Smooth muscle cell (in vitro differentiated cells): ENCODE measurements at regions not wholly inside any gene's neighbourhood (a gene's known extent, or its start where the extent isn't known, plus 50 kb on each side); places are given as distances from the start of the nearest gene placed in this dataset.
A peak's percentile ranks its signal among the peaks of the same experiment; 100 is the strongest.

ENCODE experiments used
- DNase-seq: peaks from one replicate; lab custom pipeline; 2025; ENCODE audit not compliant: unreplicated experiment; lab: John Stamatoyannopoulos, UW
- H2AFZ ChIP-seq: fragments of 200-600 bp; sonication (generic); 2 replicates; pipeline ENCODE4 v1.6.0; 2016; ENCODE audit warnings: antibody characterized with exemption, low read depth, mild to moderate bottlenecking
- H3F3A ChIP-seq: fragments of 200-600 bp; sonication (generic); 2 replicates; pipeline ENCODE4 v1.6.0; 2017; ENCODE audit warnings: antibody characterized with exemption, low read depth
- H3K27ac ChIP-seq: fragments of 200-600 bp; sonication (generic); 2 replicates; pipeline ENCODE4 v1.5.1; 2016; ENCODE audit warnings: low read depth, mild to moderate bottlenecking
- H3K27me3 ChIP-seq: fragments of 200-600 bp; sonication (generic); 2 replicates; pipeline ENCODE4 v1.6.1; 2016; ENCODE audit warnings: low read depth, mild to moderate bottlenecking
- H3K36me3 ChIP-seq: fragments of 200-600 bp; sonication (generic); 2 replicates; pipeline ENCODE4 v1.5.1; 2016; ENCODE audit warnings: low read depth
- H3K4me1 ChIP-seq: fragments of 200-600 bp; sonication (generic); 2 replicates; pipeline ENCODE4 v1.5.1; 2016; ENCODE audit warnings: low read depth
- H3K4me2 ChIP-seq: fragments of 200-600 bp; sonication (generic); 2 replicates; pipeline ENCODE4 v1.6.0; 2016; ENCODE audit warnings: mild to moderate bottlenecking
- H3K4me3 ChIP-seq: fragments of 200-600 bp; sonication (generic); 2 replicates; pipeline ENCODE4 v1.5.1; 2016; ENCODE audit warnings: mild to moderate bottlenecking
- H3K79me2 ChIP-seq: fragments of 200-600 bp; sonication (generic); 2 replicates; pipeline ENCODE4 v1.6.0; 2016; ENCODE audit warnings: low read depth, mild to moderate bottlenecking
- H3K9ac ChIP-seq: fragments of 200-600 bp; sonication (generic); 2 replicates; pipeline ENCODE4 v1.6.0; 2016; ENCODE audit warnings: low read depth
- H3K9me3 ChIP-seq: fragments of 200-600 bp; sonication (generic); replicated peaks from 2 replicates; pipeline ENCODE4 v1.5.1; 2016; ENCODE audit warnings: low read depth
- H4K20me1 ChIP-seq: fragments of 200-600 bp; sonication (generic); 2 replicates; pipeline ENCODE4 v1.6.0; 2016; ENCODE audit warnings: low read depth
- WGBS: methylation state at CpG from one replicate; pipeline ENCODE4 v1.1.7; 2016; ENCODE audit warnings: low lambda C conversion rate; 5-methylcytosine and 5-hydroxymethylcytosine counted together
- TF ChIP-seq, protein P1 (sequence below): fragments of 200-600 bp; sonication (generic); IDR thresholded peaks from 2 replicates; pipeline ENCODE4 v1.5.1; 2017; ENCODE audit warnings: borderline replicate concordance, mild to moderate bottlenecking, antibody characterized with exemption; ENCODE audit not compliant: insufficient read depth, poor library complexity, severe bottlenecking

DNA sequence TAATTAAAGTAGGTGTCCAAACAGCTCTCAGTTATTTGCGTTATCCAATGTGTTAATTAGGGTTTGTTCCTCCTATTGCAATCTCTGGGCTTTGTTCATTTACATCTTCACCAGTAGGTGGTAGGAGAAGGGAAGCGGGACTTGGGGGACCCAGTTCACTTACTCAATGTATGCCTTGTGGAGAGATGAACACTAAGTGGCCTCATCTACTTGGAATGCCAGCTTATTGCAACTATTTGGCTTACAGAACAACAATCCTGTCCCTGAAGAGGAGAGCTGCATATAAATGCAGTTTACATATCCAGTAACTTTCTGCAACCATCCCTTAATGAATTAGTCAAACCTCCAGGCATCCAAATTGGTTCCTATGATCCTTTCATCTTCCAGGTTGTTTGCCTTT, 417.1 kb upstream of the CCDC196 start:
- Histone ChIP-seq H3K4me1 (peaks cover 6% of the 10 kb centered on the region), H3F3A (no peaks in the 10 kb centered on the region), H4K20me1 (no peaks in the 10 kb centered on the region), H3K36me3 (no peaks in the 10 kb centered on the region), H2AFZ (no peak overlapping the region), H3K4me2 (no peak overlapping the region), H3K27me3 (peaks cover 12% of the 10 kb centered on the region), H3K79me2 (no peaks in the 10 kb centered on the region), H3K27ac (no peak overlapping the region), H3K9ac (no peak overlapping the region), H3K4me3 (no peak overlapping the region), H3K9me3 (no peaks in the 10 kb centered on the region)
- 85% methylated on average over 2 of the region's 2 CpGs for WGBS
- DNase-seq = no peak
- TF ChIP-seq, protein P1, sequence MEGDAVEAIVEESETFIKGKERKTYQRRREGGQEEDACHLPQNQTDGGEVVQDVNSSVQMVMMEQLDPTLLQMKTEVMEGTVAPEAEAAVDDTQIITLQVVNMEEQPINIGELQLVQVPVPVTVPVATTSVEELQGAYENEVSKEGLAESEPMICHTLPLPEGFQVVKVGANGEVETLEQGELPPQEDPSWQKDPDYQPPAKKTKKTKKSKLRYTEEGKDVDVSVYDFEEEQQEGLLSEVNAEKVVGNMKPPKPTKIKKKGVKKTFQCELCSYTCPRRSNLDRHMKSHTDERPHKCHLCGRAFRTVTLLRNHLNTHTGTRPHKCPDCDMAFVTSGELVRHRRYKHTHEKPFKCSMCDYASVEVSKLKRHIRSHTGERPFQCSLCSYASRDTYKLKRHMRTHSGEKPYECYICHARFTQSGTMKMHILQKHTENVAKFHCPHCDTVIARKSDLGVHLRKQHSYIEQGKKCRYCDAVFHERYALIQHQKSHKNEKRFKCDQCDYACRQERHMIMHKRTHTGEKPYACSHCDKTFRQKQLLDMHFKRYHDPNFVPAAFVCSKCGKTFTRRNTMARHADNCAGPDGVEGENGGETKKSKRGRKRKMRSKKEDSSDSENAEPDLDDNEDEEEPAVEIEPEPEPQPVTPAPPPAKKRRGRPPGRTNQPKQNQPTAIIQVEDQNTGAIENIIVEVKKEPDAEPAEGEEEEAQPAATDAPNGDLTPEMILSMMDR = no peak

DNA sequence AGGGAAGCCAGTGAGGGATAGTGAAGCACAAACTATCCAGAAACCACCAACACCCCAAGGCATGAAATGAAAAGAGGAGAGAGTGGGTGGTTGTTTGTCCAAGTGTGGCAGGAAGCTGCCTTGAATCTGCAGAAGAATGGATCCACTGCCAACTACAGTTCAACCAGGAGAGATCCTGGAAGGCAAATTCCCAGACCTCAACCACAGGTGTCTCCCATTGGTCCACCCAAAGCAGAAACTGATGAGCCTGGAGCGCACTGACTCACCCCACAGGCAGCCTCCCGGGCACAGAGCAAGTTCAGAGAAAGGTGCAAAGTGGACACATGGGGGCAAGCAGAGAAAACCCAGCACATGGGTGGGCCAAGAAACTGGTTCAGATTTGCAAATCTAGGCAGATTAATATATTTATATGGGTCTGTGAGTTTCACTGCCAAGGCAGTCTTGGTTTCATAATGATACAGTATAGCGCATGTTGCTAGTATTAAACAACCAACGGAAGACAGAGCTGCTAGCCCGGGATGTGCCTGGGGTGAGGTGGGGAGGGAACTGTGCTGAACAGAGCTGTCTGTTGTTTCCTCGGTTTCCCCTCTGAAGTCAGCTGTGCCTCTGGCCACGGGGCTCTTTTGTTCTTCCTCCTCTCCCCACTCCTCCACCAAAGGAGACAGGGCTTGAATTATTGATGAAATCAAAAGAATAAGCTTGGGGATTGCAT, 416.2 kb upstream of the CCDC196 start:
- DNase-seq = no peak
- H3K9ac ChIP-seq = no peak overlapping the region
- H3F3A ChIP-seq = no peaks in the 10 kb centered on the region
- no peaks in the 10 kb centered on the region for H3K36me3 ChIP-seq
- H2AFZ ChIP-seq = no peak overlapping the region
- 84% methylated on average over 7 of the region's 7 CpGs for WGBS
- H3K27me3 ChIP-seq = peaks cover 12% of the 10 kb centered on the region
- no peak overlapping the region for H3K4me3 ChIP-seq
- TF ChIP-seq, protein P1 = no peak
- peaks cover 6% of the 10 kb centered on the region for H3K4me1 ChIP-seq
- H3K9me3 ChIP-seq = no peaks in the 10 kb centered on the region
- no peaks in the 10 kb centered on the region for H3K79me2 ChIP-seq
- no peak overlapping the region for H3K27ac ChIP-seq
- no peak overlapping the region for H3K4me2 ChIP-seq
- H4K20me1 ChIP-seq = no peaks in the 10 kb centered on the region

GRCh38 chr14:66070542-66071319, 415.4 kb upstream of the CCDC196 start:
- Histone ChIP-seq H3K27me3 (peaks cover 12% of the 10 kb centered on the region), H3F3A (no peaks in the 10 kb centered on the region), H4K20me1 (no peaks in the 10 kb centered on the region), H3K4me2 (no peak overlapping the region), H3K4me3 (no peak overlapping the region), H3K9me3 (no peaks in the 10 kb centered on the region), H3K9ac (no peak overlapping the region), H3K4me1 (peaks cover 6% of the 10 kb centered on the region), H2AFZ (no peak overlapping the region), H3K27ac (no peak overlapping the region), H3K79me2 (no peaks in the 10 kb centered on the region), H3K36me3 (no peaks in the 10 kb centered on the region)
- WGBS = 44% methylated on average over 12 of the region's 12 CpGs
- TF ChIP-seq, protein P1 = peak; percentile 94
- DNase-seq = peak; percentile 4
